Caki2 (cell line): ENCODE measurements at regions not wholly inside any gene's neighbourhood (a gene's known extent, or its start where the extent isn't known, plus 50 kb on each side); places are given as distances from the start of the nearest gene placed in this dataset.

Experiments
- DNase-seq: peaks from one replicate; pipeline ENCODE4 v3.0.0-alpha.2; 2015; ENCODE audit warnings: low read depth
- in situ Hi-C: cut with HindIII; loops from 2 replicates; pipeline ENCODE4 v1.10.0; 2016; ENCODE audit warnings: low sequenced_read_pairs, low pct_unique_long_range_greater_than_20kb, mixed read lengths

DNA sequence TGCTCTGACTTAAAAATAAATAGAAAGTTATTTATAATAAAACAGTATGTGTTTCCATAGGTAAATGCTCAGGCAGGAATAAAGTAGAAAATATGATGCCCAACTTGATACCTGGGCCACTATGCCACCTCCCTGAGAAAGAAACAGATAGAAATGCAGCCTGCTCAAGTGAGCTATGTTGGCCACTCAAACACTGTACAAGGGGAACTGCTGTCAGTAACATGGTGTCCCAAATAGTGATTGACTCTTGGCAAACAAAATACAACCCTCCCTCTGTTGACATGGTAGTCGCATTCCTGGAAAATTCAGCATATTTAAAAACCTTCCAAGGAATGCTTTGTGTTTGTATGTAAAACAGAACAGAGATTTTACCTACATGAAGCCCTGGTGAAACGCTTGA, 66.9 kb upstream of the KCNE2 start:
- no peak for DNase-seq
- in situ Hi-C loops = no loop called here

- in situ Hi-C loops = no loop called here
- no peak for DNase-seq
These were observed 65.2 kb upstream of the KCNE2 start for GRCh38 chr21:34298534-34299167.

DNA sequence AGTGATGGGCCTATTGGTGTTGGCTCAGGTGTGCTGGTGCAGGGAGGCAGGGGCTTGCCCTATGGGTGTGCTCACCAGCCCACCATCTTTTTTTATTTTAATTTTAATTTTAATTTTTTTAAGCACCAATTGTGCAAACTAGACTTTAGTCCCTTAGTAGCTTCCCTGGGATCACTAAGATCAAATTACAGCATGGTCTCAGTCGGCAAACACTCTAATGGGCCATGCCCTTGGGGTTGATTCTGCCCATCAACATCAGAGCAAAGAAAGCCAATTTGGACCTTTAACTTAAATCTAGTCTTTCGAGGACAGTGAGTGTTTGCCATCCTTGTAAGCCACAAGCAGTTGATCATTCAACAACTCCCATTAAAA, 64.7 kb upstream of the KCNE2 start:
- DNase-seq = no peak
- in situ Hi-C loops = no loop called here

GRCh38 chr21:34302521-34302920, 61.3 kb upstream of the KCNE2 start:
- DNase-seq = no peak
- in situ Hi-C loops = no loop called here

- in situ Hi-C loops = no loop called here
- no peak for DNase-seq
These were observed 57.9 kb upstream of the KCNE2 start for GRCh38 chr21:34305605-34306604.

- no peak for DNase-seq
- in situ Hi-C loops = no loop called here
These were observed 55.7 kb upstream of the KCNE2 start for GRCh38 chr21:34307991-34308532.

DNA sequence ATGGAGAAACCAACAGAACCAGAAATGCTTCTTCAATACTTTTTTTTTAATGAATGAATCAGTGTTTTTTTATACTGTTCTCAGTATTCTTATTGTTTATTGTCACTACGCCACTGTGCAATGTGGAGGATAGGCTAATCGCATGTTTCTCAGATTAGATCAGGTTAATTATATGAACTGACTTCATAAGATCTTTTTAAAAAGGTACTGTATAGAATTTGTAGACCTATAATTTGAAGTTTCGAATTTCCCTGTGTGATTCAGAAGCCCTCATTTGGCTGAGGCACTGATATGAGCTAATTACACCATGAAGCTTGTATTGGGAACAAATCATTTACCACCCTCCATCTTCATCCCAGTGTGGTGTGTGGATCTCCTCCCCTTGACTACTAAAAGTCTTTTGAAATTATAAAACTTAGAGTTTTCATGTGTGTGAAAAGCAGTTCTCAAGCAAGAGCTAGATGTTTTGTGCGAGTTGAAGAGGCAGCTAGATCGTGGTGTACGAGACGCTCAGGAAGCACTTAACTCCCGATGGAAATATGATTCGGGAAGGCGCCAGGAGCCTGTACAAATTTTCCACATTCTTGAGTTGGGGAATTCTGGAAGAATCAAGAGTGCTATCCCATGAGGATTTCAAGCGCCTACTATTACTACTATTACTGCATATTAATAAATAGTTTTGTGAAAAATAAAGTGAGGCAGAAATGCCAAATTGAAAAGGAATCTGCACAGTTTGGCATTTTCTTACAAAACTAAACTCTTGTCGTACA, 52.1 kb upstream of the KCNE2 start:
- in situ Hi-C loops = no loop called here
- DNase-seq = no peak

DNA sequence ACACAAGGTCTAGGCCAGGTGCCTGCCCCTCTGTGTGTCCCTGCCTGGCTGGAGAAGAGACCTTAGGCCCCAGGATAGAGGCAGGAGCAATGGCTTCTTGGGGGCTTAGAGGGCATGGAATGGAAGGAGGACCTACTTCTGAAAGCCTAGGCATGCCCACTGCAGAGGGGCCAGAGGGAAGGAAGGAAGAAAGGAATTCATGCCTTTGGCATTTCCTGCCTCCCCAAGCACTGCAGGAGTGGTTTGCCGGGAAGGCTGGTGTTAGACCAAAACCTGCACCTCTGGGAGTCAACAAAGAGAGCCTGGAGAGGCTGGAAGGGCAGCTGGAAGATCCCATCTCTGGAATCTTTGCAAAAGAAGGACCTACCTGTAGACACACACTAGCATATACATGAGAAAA, 50.7 kb upstream of the KCNE2 start:
- in situ Hi-C loops = no loop called here
- DNase-seq = no peak
